Fibroblast of pulmonary artery (primary cell): ENCODE measurements at regions not wholly inside any gene's neighbourhood (a gene's known extent, or its start where the extent isn't known, plus 50 kb on each side); places are given as distances from the start of the nearest gene placed in this dataset.

Experiments
- DNase-seq: peaks from one replicate; pipeline ENCODE4 v3.0.0-alpha.2; 2010; ENCODE audit warnings: low read depth
- H3K4me3 ChIP-seq: replicated peaks from 2 replicates; pipeline ENCODE4 v1.5.1; 2011; ENCODE audit warnings: low read depth, mild to moderate bottlenecking, control low read depth, low read length, moderate library complexity
- TF ChIP-seq, protein P1 (sequence below): IDR thresholded peaks from 2 replicates; pipeline ENCODE4 v1.5.1; 2011; ENCODE audit warnings: mild to moderate bottlenecking, control low read depth, low read length, inconsistent platforms; ENCODE audit errors: missing control alignments

- H3K4me3 ChIP-seq = no peak overlapping the region
- no peak for DNase-seq
- TF ChIP-seq, protein P1, sequence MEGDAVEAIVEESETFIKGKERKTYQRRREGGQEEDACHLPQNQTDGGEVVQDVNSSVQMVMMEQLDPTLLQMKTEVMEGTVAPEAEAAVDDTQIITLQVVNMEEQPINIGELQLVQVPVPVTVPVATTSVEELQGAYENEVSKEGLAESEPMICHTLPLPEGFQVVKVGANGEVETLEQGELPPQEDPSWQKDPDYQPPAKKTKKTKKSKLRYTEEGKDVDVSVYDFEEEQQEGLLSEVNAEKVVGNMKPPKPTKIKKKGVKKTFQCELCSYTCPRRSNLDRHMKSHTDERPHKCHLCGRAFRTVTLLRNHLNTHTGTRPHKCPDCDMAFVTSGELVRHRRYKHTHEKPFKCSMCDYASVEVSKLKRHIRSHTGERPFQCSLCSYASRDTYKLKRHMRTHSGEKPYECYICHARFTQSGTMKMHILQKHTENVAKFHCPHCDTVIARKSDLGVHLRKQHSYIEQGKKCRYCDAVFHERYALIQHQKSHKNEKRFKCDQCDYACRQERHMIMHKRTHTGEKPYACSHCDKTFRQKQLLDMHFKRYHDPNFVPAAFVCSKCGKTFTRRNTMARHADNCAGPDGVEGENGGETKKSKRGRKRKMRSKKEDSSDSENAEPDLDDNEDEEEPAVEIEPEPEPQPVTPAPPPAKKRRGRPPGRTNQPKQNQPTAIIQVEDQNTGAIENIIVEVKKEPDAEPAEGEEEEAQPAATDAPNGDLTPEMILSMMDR = no peak
These were observed 329.7 kb upstream of the F9 start for GRCh38 chrX:139200793-139201192.

DNA sequence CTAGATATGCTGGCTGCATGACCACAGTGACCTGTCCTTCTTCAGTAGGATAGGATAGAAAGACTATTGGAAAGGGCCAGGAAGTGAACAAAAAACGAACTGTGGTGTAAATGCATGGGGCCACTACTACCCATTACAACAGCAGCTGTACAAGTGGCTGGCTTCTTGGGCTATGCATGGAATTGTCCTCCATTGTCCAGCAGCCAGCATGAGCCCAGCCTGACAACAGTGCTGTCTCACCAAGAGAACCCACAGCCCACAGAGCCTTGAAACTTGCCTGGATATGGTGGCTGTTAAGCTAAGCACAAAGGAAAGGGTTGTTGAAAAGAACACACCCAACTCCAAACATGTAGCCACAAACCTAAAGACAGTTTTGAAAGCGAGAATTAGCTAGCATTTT lies 330.2 kb upstream of the F9 start:
- no peak for DNase-seq
- no peak overlapping the region for H3K4me3 ChIP-seq
- TF ChIP-seq, protein P1 = no peak

GRCh38 chrX:139199933-139200332 lies 330.6 kb upstream of the F9 start:
- TF ChIP-seq, protein P1 = no peak

GRCh38 chrX:139198936-139199335 lies 331.6 kb upstream of the F9 start:
- TF ChIP-seq, protein P1 = no peak
- no peak overlapping the region for H3K4me3 ChIP-seq
- no peak for DNase-seq

More at GRCh38 chrX:139199933-139200332, 330.6 kb upstream of the F9 start:
- H3K4me3 ChIP-seq = no peak overlapping the region
- DNase-seq = no peak

DNA sequence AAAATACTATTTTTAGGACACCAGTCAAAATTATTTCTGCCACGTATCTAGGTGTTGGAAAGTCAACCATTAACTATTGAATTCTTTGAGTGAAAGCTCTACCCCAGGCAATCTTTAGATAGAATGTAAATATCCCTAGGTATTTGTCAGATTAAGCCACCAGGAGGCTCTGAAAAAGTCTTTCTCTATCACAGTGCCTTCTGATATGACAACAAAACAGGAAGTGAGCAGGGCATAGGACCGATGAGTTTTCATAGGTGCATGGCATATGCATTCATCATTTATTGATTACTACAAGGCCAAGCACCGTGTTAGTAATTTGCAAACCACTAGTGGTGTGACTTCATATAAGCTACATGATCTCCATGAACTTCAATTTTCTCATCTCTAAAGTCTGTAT lies 333.6 kb upstream of the F9 start:
- no peak for DNase-seq
- TF ChIP-seq, protein P1 = no peak
- no peak overlapping the region for H3K4me3 ChIP-seq

DNA sequence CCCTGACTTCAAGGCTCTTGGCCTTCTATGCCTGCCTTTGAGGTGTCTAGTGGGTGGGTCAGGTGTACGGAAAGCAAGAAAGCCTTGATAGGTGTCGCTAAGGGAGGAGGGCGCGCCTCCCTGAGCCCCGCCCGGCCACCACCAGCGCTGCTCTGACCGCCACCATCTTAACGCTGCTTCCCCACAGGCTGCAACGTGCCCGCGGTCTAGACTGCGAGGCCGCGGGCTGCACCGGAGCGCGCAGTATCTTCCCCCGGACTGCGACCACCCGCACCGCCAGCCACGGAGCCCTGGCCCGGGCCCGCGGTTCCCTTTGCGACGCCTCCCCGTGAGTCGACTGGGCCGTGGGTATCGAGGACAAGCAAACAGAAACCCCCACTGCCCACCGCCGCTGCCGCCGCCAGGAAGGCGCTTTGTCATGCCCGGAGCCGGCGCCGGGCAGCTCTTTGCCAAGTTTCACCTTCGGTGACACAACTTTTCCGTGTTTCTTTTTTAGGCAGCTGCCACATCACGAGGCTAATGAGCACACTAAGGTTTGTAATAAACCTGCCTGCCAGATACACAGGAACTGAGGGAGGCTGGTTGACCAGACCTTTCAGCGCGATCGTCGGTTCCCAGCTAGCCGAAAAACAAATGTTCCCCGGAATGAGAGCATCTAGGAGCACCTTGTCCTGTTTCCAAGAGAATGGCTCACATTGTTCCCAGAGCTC lies 335.8 kb upstream of the F9 start:
- TF ChIP-seq, protein P1 = no peak
- H3K4me3 ChIP-seq = no peak overlapping the region
- no peak for DNase-seq

DNA sequence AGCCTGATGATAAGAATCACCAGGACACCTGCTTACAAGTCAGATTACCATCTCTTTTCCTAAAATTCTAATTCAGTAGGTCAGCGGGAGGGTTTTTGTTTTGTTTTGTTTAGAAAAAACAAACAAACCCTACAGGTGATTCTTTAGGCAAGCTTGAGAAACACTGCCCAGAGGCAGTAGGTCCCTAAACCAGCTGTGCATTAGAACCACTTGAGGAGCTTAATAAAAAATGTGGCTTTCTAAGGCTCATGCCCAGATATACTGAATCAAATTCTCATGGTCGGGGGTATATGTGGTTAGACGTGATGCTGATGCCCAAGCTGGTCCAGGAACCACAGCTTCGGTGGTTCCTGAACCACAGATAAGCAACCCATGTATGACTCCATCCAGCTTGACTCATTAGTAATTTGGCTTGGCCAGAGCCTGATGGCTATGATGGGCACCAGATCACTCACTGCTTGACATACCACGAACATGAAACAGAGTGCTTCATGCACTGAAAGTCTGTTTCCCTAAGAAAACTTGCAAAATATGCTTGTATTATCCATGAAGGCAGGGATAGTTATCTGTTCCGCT lies 338.1 kb upstream of the F9 start:
- DNase-seq = no peak
- no peak overlapping the region for H3K4me3 ChIP-seq
- TF ChIP-seq, protein P1 = no peak
